NCI-H2171 (cell line): ENCODE measurements at regions not wholly inside any gene's neighbourhood (a gene's known extent, or its start where the extent isn't known, plus 50 kb on each side); places are given as distances from the start of the nearest gene placed in this dataset.
"Not testable (repeated sequence)": the region's sequence is repeated elsewhere in the genome, so short reads cannot be mapped to it uniquely, and the experiment has no call there.

Experiments used
- DNase-seq: peaks from one replicate; lab custom pipeline; 2025; lab: John Stamatoyannopoulos, UW

- DNase-seq, result no peak
Observed at GRCh38 chr12:58654021-58654420, 266.3 kb downstream of the LRIG3 start.

DNA sequence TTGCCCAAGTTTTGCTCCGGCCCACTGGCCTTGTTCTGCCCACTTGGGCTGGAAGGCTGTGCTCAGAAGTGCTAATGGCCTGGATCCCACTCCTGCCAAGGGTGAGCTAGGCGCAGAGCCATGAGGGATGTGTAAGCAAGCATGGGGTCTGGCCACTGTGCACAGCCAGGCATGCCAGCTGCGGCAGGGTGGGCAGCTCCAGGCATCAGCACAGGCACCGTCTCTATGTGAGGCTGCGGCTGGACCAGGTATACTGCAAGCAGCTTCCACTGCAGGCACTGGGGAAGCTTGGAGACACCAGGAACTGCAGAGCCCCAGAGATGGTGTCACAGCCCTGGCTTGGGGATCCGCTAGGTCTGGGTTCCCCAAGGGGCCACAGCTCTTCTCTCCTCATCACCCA lies 264.9 kb downstream of the LRIG3 start:
- no peak for DNase-seq

- DNase-seq, result peak; percentile 85
Observed at GRCh38 chr12:58656254-58657009, 263.9 kb downstream of the LRIG3 start.

- DNase-seq, result no peak
Observed at GRCh38 chr12:58657190-58657589, 263.1 kb downstream of the LRIG3 start.

DNA sequence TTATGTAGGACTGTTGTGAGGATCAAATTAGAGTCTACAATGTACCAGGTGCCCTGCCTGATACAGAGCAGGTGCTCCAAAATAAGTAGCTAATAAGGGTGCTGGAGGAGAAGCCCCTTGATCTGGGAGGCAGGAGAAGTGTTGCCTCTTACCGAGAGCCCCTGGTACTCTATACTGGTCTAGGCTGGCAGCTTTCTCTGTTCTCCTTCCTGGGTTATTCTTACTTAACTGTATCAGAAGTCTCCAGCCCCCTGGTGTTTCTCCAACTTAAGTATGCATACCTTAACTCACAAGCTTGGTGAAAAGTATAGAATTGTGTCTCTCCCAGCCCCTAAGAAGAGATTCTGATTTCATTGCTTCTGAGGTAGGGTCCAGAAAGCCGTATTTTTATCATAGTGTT lies 254.9 kb downstream of the LRIG3 start:
- DNase-seq, result no peak

- no peak for DNase-seq
Observed at GRCh38 chr12:58668233-58668632, 252.1 kb downstream of the LRIG3 start.

GRCh38 chr12:58668871-58669270 lies 251.4 kb downstream of the LRIG3 start:
- no peak for DNase-seq

- no peak for DNase-seq
Observed at GRCh38 chr12:58670623-58671022, 249.7 kb downstream of the LRIG3 start.

DNA sequence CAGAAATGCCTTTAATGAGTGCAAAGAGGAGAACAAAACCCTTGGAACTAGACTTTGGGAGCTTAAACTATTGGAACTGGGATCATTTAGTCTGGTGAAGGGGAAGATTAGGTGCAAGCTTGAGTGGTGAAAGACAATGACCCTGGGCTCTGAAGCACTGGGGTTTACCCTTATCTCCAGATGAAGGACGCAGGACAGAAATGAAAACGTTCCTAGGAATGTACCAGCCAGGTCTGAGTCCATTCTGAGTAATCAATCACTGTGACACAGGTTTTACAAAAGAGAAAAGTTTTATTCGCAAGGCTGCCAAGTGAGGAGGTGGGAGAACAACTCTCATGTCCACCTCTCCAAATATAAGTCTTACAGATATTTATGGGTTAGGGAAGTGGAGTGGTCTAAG lies 249.1 kb downstream of the LRIG3 start:
- DNase-seq, result no peak

DNA sequence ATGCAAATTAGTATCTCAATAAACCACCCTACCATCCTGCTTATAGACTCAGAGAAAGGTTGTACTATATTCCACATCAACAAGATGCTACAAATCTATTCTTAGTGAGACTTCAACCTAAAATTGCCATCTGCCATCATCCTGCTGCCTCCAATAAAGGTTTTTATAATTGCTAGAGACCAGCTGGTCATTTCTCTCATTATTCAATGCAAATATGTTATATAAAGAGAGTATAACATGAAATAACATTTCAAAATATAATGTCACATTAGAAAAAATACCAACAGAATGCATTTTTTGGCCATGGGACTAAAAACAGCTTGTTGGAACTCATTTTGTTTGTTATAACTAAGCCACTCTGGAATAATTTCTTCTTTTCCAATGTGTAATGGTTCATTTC lies 247.3 kb downstream of the LRIG3 start:
- DNase-seq, result no peak

DNA sequence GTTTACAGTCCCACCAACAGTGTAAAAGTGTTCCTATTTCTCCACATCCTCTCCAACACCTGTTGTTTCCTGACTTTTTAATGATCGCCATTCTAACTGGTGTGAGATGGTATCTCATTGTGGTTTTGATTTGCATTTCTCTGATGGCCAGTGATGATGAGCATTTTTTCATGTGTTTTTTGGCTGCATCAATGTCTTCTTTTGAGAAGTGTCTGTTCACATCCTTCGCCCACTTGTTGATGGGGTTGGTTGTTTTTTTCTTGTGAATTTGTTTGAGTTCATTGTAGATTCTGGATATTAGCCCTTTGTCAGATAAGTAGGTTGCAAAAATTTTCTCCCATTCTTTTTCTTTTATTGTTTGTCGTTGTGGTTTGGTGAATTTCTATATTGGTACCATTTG lies 242.5 kb downstream of the LRIG3 start:
- not testable (repeated sequence) for DNase-seq

DNA sequence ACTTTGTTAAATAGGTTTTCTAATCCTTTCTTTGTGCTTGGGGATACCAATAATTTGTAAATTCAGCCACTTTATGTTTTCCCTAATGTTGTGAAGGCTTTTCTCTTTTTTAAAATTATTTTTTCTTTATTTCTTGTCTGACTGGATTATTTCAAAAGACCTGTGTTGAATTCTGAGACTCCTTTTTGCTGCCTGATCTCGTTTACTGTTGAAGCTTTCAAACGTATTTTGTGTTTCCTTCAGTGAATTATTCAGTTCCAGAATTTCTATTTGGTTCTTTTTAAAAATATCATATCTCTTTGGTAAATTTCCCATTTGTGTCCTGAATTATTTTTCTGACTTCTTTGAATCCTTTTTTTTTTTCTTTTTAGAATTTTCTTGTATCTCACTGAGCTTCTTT lies 241.6 kb downstream of the LRIG3 start:
- DNase-seq, result no peak

DNA sequence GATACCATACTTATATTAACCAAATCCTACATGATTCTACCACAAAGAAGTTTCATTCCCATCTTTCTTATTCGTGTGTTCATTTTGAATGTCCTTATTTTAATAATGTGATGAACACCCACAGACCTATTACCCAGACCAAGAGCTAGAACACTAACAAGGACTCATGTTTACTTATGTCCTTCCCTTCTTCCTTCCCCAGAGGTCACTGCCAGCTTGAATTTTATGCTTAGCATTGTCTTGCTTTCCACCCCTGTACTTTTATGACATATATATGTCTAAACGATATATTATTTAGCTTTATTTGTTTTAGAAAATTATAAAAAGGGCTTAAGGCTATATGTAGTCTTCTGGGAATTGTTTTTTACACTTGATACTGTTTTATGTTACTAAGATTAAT lies 238.6 kb downstream of the LRIG3 start:
- DNase-seq, result no peak

DNA sequence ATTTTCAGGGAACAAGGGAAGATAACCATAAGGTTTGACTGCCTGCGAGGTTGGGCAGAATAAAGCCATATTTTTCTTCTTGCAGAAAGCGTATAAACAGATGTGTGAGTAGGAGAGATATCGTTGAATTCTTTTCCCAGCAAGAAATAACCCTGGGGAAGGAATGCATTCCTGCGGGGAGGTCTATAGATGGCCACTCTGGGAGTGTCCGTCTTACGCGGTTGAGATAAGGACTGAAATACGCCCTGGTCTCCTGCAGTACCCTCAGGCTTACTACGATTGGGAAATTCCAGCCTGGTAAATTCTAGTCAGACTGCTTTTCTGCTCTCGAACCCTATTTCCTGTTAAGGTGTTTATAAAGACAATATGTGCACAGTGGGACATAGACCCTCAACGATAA lies 225.0 kb downstream of the LRIG3 start:
- DNase-seq, result no peak

DNA sequence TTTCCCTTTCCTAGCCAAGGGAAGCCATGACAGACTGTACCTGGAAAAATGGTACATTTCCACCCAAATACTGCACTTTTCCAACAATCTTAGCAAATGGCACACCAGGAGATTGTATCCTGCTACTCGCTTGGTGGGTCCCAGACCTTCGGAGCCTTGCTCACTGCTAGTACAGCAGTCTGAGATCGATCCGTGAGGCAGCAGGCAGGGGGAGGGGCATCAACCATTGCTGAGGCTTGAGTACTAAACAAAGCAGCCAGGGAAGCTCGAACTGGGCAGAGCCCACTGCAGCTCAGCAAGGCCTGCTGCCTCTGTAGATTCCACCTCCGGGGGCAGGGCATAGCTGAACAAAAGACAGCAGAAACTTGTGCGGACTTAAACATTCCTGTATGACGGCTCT lies 218.8 kb downstream of the LRIG3 start:
- no peak for DNase-seq

GRCh38 chr12:58703866-58704265 lies 216.4 kb downstream of the LRIG3 start:
- no peak for DNase-seq

DNA sequence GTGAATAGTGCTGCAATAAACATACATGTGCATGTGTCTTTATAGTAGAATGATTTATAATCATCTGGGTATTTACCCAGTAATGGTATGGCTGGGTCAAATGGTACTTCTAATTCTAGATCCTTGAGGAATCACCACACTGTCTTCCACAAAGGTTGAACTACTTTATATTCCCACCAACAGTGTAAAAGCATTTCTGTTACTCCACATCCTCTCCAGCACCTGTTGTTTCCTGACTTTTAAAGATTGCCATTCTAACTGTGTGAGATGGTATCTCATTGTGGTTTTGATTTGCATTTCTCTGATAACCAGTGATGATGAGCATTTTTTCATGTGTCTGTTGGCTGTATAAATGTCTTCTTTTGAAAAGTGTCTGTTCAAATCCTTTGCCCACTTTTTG lies 215.5 kb downstream of the LRIG3 start:
- DNase-seq, result not testable (repeated sequence)

DNA sequence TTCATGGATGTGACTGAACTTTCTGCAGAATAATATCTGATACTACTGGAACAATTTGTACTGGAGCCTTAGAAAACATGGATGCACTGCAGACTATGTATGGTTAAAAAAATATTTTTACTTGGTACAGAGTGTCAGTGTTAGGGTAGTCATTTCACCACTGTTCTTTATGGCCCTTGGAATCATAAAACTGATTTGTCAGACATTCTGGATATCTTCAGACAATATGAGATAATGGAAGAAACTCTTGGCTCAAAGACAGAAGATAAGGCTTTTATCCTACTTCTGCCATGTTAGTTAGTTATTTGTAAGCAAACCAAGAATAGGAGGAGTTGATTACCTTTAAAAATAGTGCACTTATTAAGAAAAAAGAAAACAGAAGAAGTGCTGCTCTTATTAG lies 209.4 kb downstream of the LRIG3 start:
- no peak for DNase-seq

- no peak for DNase-seq
Observed at GRCh38 chr12:58711974-58712373, 208.3 kb downstream of the LRIG3 start.

DNA sequence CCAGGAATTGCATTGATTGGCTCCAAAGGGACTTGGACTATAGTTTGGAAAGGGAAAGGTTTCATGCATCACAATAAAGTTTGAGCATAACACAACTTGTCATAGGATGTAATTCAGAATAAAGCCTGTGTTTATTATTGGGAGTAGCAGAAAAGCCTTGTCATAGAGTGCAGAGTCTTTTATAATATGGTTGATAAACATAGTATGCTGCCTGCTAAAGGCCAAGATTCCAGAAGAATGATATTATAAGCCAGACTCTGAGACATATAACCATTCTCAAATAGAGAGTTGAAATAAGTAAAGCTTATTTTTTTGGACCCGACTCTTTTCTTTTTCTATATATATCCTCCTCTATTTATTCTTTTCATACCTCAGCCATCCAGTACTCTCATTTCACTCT lies 207.3 kb downstream of the LRIG3 start:
- no peak for DNase-seq

DNA sequence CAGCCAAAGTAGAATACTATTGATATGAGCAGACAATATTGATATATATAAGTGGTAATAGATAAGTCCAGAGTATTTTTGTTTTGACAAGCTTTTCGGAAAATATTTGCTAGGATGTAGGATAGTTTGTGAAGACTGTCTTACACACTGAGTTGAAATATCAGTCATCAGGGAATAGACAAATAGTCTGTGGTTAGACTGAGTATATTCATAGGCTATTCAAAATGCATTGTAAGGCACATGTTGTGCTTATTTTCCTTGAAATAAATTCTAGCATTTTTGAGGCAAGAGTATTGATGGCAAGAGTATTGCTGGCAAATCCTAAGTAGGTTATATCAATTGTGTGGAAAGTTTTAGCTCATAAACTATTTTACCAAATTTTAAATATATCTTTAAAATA lies 201.1 kb downstream of the LRIG3 start:
- no peak for DNase-seq

- DNase-seq, result no peak
Observed at GRCh38 chr12:58720421-58720820, 199.9 kb downstream of the LRIG3 start.

GRCh38 chr12:58725400-58726105 lies 194.8 kb downstream of the LRIG3 start:
- no peak for DNase-seq

- DNase-seq, result no peak
Observed at GRCh38 chr12:58727521-58727920, 192.8 kb downstream of the LRIG3 start.
